ENCODE measurements at regions not wholly inside any gene's neighbourhood (a gene's known extent, or its start where the extent isn't known, plus 50 kb on each side); places are given as distances from the start of the nearest gene placed in this dataset.

DNA sequence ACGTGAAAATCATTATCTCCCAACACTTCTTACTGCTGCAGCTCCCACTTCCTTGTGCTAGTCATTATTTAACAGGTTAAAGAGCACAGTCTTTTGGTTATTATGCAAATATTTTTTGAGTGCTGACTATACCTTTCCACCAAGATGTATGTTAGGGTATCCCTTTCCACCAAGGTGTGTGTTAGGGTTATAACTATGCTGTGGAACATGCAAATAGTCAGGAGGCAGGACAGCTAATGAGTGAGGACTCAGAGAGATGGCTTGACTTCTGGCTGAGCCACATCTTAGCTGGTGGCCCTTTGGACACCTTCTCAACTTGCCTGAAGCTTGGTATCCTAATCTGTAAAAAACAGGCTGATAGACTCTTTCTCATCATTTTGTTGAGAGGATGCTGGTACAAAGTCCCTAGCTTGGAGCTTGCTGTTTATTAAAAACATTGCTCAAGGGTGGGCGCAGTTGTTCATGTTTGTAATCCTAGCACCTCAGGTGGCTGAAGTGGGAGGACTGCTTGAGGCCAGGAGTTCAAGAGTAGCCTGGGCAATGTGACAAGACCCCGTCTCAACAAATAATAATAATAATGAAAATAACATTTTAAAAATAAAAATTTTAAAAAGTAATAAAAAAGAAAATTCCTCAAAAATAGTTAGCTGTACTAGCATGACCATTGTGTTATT, 160.5 kb upstream of the ADAMTS9 start:
- intact Hi-C loops (cut with micrococcal nuclease): no loop called here
- DNase-seq: no peak
- ATAC-seq: no peak

DNA sequence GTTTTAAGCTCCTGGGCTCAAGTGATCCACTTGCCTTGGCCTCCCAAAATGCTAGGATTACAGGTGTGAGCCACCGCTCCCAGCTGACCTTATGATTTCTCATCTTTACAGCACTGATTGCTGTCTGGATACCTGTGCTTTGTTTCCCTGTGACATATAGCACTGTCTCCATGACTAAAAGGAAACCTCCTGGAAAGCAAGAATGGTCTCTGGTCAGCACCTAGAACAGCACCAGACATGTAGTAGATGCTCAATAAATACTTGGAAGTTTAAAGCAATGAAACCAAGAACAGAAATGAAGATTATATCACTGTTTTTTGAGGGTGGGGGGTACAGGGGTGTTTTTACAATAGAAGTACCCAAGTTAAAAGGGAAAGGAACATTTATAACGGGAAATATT, 156.8 kb upstream of the ADAMTS9 start:
- intact Hi-C loops (cut with micrococcal nuclease): no loop called here
- DNase-seq (no peak), ATAC-seq (no peak)

DNA sequence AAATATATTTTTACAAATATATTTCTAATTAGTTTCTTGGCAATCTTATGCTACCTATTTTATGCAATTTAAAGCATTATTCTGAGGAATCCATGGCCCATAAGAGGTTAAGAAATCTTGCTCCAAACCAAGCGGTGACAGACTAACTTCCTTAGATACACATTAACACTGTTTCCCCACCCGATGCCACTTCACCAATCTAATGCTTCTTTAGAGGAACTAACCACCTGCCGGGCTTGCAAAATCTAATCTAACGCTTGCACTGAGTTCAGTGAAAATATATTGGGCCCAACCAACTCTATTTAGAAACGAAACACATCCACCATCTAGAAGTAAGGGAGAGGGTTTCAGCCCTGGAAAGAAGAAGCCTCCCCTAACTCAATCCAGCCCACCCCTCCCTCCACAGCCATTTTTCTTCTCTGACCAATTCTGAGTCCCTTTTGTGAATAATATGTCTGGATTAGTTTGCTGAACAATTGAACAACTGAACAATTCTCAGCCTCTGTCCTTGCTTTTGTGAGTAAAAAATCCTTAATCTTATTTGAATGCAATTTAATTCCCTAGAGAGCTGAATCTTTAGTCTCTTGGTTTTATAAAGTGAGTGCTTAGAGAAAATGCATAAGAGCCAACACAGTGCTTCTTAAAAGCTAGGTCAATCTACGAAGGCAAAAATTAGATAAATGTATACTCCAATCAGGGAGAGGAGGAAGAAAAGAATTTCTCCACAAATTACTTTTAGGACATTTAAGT, 150.4 kb upstream of the ADAMTS9 start:
- intact Hi-C loops (cut with micrococcal nuclease): no loop called here
- no peak for DNase-seq
- ATAC-seq: no peak

DNA sequence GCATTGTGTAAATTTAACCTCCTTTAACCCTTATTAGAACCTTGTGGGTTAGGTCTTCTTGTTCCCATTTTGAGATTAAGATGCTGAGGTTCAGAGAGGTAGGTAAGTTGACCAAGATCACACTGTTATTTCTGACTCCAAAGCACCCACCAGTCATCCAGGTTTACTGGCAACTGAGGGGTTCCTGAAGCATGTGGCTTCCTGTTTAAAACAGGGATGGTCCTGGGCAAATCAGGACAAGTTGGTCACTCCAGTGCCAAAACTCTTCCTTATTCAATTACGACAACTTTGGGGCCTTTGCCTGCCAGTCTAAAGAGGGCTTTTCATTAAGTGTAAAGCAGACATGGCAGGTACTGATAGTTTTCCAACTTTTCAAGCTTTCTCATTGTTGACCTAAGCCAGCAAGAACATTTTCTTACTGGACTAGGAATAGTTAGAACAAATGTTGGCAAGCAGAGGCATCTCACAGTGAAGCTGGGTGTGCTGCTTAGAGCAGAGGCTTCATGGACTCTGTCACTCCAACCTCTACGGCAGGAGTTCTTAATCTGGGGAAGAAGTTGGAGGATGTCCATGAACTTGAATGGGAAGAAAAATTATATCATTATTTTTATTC, 149.4 kb upstream of the ADAMTS9 start:
- ATAC-seq: no peak
- no peak for DNase-seq
- intact Hi-C loops (cut with micrococcal nuclease): no loop called here

DNA sequence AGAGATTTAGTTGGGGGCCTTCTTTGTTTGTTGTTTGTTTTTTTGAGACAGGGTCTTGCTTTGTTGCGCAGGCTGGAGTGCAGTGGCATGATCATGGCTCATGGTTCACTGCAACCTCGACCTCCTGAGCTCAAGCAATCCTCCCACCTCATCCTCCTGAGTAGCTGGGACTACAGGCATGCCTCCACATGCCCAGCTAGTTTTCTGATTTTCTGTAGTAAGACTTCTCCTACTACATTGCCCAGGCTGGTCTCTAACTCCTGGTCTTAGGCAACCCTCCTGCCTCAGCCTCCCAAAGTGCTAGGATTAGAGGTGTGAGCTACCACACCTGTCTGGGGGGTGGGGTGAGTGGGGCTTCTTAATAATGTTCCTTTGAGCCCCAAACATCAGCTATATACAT, 148.3 kb upstream of the ADAMTS9 start:
- no peak for DNase-seq
- ATAC-seq: no peak
- intact Hi-C loops (cut with micrococcal nuclease): no loop called here

DNA sequence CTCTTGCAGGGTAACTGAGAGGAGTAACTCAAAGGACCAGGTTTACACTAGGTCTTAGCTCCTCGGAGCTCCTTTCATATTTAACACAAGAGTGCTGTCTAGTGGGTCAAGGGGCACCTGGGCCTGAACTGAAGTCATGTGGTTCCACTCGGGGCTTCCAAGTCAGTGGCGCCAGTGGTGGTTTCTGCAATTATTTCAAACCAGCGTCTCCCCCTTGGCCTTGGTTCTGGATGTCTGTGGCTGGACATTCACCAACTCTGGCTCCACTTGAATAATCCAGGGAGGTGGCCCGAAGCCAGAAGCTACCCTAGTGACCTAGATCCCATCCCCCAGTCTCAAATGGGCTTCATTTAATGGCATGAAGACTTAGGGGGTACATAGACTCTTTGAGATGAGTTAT, 144.3 kb upstream of the ADAMTS9 start:
- intact Hi-C loops (cut with micrococcal nuclease): no loop called here
- ATAC-seq (no peak), DNase-seq (no peak)

DNA sequence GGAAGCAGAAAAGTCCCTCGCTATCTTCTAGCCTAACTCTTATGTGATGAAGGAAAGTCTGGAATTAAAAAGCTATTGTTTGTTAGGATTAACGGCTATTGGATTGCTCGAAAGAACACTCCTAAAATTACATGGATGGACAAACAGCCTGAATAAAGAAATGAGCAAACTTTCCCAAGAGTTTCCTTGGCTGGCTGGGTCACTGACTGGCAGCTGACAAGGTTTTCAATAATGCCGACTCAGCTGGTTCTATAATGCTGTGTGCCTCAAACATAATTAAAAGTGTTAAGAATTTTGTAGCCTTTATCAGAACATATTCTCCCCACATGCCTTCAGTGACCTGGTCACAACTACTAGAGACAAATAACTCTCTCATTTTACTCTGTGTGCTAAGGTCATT, 142.9 kb upstream of the ADAMTS9 start:
- ATAC-seq (no peak), DNase-seq (no peak)
- intact Hi-C loops (cut with micrococcal nuclease): no loop called here

DNA sequence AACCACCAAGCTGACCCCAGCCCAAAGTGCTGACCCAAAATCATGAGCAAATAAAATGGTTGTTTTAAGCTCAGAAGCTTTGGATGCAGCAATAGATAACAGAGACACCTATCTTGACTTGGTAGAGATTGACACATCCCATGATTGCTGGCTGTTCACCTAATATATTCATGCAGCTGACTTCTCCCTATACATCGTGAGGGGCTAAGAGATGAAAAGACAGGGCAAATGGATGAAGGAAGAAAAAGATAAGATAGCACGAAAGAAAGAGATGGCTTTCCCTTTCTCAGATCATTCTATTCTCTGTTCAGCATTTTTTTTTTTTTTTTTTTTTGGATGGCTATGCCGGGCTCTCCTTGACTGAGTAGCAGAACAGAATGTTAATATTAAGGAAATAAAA, 141.5 kb upstream of the ADAMTS9 start:
- ATAC-seq (no peak), DNase-seq (no peak)
- intact Hi-C loops (cut with micrococcal nuclease): no loop called here

DNA sequence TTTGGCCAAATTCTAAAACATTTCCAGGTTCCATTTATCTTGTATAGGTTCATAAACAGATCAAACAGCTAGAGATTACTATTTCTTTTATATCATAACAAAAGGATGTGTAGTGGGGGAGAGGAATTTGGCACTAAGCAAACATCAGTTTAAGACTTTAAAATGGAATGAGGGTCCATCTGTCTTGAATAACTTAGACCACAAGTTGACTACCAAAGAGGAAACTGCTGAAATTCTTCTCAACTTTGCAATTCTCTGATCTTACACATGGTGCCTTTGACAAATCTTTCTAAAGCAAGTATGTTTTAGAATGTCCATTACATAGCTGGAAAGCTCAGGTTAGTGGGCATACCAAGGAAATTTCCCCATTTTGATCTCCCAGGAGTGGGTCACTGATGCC, 140.5 kb upstream of the ADAMTS9 start:
- intact Hi-C loops (cut with micrococcal nuclease): no loop called here
- DNase-seq: no peak
- no peak for ATAC-seq

DNA sequence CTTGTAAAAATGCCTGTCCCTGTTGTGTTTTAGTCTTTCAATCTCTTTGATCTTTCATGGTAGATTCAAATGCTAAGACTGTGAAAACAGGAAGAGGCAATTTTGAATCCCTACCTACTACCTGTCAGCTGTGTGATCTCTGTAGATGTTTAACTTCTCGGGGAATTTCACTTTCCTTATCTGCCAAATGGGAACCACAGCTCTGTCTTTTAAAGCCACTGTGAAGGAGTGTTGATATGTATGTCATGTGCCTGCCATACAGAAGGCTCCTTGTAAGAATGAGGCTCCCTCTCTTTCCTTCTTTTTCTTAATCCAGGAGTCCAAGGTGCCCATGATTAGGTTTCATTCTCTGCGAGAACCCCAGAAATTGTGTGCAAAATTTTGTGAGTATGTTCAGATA, 139.6 kb upstream of the ADAMTS9 start:
- DNase-seq: no peak
- intact Hi-C loops (cut with micrococcal nuclease): no loop called here
- ATAC-seq: no peak

DNA sequence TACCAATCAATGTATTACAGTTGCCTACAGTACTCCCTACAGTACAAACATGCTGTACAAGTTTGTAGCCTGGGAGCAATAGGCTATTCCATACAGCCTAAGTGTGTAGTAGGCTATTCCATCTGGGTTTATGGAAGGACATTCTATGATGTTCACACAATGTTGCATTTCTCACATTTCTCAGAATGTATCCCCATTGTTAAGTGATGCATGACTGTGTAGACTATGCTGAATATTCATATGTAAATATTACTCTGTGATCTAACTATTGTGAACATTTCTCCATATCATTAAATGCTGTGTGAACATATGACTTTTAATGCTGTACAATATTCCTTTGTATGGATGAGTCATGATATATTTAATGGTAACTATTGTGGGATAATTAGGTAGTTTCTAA, 139.2 kb upstream of the ADAMTS9 start:
- no peak for ATAC-seq
- no peak for DNase-seq
- intact Hi-C loops (cut with micrococcal nuclease): no loop called here

DNA sequence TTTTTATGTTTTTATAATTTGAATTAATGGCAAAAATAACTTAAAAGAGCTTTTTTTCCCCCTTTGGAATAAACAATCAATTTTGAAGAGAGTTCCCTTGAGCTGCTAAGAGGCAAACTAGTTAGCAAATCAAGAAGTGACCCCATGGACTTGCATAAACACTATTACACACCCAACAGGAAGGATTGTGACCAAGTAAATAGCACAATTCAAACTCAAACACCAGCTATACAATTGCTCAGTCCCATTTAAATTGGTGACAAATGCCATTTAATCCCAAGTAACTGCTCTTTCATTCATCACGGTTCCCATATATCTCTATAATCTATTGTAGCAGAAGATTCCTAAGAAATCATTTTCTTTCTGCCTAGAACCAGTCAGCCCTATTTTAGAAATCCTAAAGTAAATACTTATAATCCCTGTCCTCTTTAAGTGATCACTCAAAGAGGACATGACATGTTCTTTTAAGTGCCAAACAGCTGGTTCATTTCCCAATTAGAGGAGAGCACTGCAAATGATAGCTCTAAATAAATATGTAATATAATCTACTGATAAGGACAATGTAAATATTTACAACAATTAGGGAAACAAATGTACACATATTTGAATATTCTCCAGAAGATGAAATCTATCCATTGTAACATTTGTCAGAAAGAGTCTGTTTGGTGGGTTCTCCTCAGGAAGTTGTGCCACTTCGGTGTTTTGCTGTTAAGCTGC, 137.8 kb upstream of the ADAMTS9 start:
- ATAC-seq: no peak
- DNase-seq: no peak
- intact Hi-C loops (cut with micrococcal nuclease): no loop called here

DNA sequence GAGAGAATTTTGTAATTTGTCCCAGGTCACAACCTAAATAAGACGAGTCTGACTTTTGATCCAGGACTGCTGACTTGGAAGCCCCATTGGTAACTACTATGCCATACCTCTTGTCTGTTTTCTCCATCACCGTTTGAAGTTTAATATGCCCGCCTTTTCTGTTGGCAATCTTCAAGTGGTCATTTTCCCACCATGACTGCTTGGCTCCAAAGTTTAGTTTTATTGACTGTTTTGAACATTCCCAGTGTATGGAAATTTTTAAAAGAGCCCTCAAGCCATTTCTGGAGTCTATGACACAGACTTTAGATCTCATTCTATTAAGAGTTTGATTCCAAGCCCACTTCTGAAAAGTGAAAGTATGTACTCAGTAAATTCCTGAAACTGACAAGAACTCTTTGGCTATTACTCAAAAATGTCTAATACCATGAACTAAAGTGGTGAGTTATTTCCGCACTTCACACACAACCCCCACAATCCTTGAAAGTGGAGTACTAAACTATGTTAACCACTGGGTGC, 136.7 kb upstream of the ADAMTS9 start:
- no peak for ATAC-seq
- no peak for DNase-seq
- intact Hi-C loops (cut with micrococcal nuclease): no loop called here

DNA sequence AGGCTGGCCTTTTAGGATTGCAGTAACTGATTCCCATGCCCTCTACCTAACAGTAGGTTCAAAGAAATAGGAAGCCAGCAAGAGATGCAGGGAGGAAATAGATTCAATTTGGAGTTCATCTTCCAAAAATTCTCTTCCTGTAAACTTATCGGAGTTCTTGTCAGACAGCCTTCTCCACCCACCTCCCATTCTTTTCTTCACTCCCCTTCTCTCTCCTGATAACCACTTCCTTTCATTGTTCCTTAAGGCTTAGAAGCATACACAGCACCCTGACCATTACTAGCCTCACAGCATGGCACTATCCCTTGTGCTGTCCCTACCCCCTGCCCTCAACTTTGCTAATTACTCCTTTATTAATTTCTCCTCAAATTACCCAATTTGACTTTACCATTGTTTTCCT, 130.4 kb upstream of the ADAMTS9 start:
- DNase-seq (no peak), ATAC-seq (no peak)
- intact Hi-C loops (cut with micrococcal nuclease): no loop called here

DNA sequence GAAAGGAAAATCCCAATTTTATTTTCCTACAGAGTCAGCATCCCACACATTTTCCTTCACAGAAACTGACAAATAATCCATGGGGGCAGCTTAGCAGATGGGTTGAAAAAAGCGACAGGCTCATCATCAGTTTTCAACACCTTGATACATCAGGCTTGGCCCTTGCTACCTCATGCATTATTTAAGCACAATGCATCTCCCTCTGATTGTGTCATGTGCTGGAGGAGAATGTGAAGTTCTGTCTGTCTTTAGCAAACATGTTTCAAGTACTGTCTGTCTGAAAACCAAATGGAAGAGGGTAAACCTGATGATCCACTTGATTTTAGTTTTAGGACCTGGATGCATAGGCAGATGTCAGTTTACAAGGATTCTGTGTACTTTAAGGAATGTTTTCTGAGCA, 128.6 kb upstream of the ADAMTS9 start:
- intact Hi-C loops (cut with micrococcal nuclease): no loop called here
- DNase-seq (no peak), ATAC-seq (no peak)

DNA sequence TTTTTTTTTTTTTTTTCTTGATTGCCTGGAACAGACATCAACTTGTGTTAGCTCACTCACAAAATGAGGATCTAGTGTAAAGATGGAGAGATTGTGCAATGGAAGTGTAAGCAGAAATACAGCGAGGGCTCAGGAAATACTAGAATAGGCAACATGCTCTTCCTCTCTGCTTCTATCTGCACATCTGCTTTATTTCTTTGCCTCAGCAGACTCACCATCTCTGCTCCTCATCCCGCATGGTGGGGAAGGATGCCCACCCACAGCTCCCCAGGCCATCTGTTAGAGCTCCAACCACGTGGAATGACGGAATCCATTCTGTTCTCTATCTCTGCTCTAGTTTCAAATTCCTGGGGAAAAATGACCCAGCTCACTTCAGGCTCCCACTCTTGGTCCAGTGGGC, 128.0 kb upstream of the ADAMTS9 start:
- ATAC-seq (peak; percentile 61), DNase-seq (no peak)
- intact Hi-C loops (cut with micrococcal nuclease): no loop called here

DNA sequence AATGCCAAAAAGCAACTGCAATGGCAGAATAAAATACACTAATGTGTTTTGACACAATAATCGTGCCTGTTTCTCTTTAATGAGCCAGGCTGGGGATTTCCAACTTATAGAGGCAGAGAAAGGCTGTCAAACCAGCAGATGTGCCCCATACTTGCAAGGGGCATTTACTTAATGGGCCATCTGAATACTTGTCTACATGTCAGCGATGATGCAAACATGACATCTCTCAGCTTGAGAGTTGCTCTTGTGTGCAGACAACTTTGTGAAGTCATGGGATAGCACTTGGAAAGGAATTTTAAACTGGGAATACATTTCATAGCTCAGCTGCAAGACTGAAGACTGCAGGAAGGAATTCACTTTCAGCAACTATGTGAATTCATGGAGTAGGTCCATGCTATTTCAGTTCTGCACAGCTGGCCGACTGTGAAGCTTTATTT, 127.4 kb upstream of the ADAMTS9 start:
- DNase-seq (no peak), ATAC-seq (peak; percentile 89)
- intact Hi-C loops (cut with micrococcal nuclease): no loop called here

DNA sequence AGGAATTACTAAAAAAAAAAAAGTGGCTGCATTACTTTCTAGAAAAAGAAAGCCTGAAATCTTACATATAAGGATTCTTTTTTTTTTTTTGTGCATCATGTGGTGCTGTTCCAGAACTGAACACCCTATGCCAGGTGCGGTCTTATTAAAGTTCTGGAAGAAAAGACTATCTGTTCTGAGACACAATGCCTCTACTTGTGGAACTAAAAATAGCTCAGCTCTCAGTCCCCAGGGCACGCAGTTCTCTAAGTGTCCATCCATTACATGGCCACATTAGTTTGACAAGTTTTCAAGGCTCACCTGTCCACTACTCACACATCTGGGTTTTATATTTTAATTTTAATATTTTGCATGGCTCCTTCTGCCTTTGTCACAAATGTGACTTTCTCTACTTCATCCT, 126.6 kb upstream of the ADAMTS9 start:
- peak; percentile 71 for ATAC-seq
- DNase-seq: no peak
- intact Hi-C loops (cut with micrococcal nuclease): no loop called here

DNA sequence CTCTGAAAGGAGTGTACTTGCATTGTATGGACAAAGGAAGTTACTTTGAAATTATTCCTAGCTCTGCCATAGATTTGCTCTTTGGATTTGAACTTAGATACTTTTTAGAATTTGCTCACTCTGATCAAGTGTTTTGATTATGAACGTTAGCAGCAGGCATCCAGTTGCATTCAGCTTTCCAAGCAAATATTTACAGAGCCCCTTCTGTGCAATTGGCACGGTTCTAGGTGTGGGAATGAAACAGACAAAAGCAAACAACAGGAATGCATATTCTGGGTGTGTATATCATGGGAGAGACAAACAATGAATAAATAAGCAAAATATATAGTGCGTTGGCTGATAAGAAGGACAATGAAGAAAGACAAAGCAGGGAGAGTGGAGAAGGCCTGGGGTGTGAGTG, 125.5 kb upstream of the ADAMTS9 start:
- ATAC-seq (no peak), DNase-seq (no peak)
- intact Hi-C loops (cut with micrococcal nuclease): no loop called here

DNA sequence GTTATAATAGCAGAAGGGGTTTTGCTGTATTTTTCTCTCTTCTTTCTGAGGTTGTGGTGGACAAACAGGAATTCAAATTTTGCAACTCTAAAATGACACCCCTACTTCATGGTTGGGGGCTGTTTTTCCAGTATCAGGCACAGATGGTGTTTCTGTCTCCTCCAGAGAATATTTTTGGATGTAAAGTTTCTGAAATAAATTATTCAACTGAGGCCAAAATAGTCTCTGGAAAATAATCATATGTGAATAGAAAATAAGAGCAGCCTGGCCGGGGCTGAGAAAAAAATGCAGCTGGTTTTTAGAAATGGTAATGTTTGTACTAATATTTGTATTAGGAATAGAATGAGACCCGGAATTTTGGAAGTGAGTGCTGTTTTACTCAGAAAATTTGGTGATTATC, 121.3 kb upstream of the ADAMTS9 start:
- ATAC-seq (no peak), DNase-seq (no peak)
- intact Hi-C loops (cut with micrococcal nuclease): no loop called here
